A673 (cell line): ENCODE measurements at regions not wholly inside any gene's neighbourhood (a gene's known extent, or its start where the extent isn't known, plus 50 kb on each side); places are given as distances from the start of the nearest gene placed in this dataset.

Source experiments
- EZH2 ChIP-seq: fragments of 200-600 bp; sonication (generic); IDR thresholded peaks from 2 replicates; pipeline ENCODE4 v1.6.1; 2017; ENCODE audit warnings: borderline replicate concordance, low read depth, mild to moderate bottlenecking, mixed read lengths, antibody characterized with exemption, low read length; ENCODE audit not compliant: poor library complexity, severe bottlenecking
- TF ChIP-seq, protein P1 (sequence below): fragments of 300-800, 200-600 bp; sonication (generic); conservative IDR thresholded peaks from 2 replicates; pipeline ENCODE4 v1.5.1; 2017; ENCODE audit warnings: low read depth, mild to moderate bottlenecking, antibody characterized with exemption, low read length, moderate library complexity, mixed read lengths

DNA sequence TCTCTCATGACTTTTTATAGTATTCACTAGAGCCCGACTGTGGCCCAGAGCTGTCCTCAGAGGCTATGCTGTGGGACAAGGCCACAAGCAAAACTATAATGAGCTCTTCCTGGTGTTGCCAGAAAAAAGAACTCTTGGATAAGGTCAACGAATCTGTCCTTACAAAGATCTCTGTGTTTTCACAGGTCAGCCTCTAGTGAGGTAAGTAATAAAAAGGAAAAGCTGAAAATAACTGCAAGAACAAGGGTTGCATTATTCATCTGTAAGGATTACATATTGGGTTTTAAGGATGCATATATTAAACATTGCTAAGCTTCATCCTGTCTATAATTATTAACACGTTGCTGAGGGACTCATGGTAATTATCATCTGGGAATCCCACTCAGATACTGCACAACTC is 62.8 kb upstream of the ATL2 start:
- TF ChIP-seq, protein P1, sequence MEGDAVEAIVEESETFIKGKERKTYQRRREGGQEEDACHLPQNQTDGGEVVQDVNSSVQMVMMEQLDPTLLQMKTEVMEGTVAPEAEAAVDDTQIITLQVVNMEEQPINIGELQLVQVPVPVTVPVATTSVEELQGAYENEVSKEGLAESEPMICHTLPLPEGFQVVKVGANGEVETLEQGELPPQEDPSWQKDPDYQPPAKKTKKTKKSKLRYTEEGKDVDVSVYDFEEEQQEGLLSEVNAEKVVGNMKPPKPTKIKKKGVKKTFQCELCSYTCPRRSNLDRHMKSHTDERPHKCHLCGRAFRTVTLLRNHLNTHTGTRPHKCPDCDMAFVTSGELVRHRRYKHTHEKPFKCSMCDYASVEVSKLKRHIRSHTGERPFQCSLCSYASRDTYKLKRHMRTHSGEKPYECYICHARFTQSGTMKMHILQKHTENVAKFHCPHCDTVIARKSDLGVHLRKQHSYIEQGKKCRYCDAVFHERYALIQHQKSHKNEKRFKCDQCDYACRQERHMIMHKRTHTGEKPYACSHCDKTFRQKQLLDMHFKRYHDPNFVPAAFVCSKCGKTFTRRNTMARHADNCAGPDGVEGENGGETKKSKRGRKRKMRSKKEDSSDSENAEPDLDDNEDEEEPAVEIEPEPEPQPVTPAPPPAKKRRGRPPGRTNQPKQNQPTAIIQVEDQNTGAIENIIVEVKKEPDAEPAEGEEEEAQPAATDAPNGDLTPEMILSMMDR: no peak
- TF ChIP-seq EZH2: no peak
